GM19035 (cell line): ENCODE measurements at regions not wholly inside any gene's neighbourhood (a gene's known extent, or its start where the extent isn't known, plus 50 kb on each side); places are given as distances from the start of the nearest gene placed in this dataset.

Source experiments
- ATAC-seq: cut with Tn5 transposase; IDR thresholded peaks from one replicate; pipeline ENCODE4 v1.9.1; 2021; ENCODE audit not compliant: unreplicated experiment

DNA sequence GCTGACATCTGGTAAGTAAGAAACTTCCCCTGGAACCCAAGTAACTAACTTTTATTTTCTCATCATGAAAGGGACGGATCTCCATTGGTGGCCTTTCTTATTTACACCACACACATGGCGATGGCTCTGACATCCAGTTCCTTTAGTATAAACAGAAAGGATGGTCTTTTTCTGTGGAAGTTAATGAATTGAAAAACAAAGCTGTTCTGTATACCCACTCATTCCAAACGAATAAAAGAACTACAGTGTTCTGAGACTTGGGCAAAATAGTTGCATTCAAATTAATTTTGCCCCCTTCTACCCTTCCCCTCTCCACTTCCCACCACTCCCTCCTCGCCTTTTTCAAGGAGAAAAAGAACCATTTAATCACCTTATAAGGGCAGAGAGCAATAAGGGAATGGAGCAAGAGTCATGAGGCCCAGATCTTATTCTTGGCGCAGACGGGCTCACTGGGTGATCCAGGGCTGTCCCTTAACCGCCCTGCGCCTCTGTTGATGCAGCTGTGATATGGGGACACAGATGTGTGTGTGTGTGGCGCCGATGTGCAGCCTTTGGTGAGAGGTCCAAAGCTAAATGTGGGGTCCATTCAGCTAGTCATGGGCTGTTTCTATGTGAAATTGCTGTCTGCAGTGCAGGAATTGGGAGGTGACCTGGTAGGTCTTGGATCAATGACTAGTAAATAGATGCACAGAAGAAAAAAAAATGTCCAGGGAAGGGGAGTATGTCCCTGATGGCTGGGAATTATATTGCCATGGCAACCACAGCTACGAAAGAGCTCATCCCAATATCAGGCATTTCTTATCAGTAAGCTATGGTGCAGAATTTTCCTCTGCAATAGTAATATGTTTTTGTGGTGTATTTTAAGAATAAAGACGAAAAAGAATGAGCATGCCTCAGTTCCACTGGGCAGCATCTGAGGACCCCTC, 141.5 kb upstream of the ERCC6L2 start:
- no peak for ATAC-seq

- ATAC-seq = no peak
Measured at GRCh38 chr9:95732802-95733688, 142.4 kb upstream of the ERCC6L2 start.

- ATAC-seq = no peak
Measured at GRCh38 chr9:95731876-95732275, 143.6 kb upstream of the ERCC6L2 start.

DNA sequence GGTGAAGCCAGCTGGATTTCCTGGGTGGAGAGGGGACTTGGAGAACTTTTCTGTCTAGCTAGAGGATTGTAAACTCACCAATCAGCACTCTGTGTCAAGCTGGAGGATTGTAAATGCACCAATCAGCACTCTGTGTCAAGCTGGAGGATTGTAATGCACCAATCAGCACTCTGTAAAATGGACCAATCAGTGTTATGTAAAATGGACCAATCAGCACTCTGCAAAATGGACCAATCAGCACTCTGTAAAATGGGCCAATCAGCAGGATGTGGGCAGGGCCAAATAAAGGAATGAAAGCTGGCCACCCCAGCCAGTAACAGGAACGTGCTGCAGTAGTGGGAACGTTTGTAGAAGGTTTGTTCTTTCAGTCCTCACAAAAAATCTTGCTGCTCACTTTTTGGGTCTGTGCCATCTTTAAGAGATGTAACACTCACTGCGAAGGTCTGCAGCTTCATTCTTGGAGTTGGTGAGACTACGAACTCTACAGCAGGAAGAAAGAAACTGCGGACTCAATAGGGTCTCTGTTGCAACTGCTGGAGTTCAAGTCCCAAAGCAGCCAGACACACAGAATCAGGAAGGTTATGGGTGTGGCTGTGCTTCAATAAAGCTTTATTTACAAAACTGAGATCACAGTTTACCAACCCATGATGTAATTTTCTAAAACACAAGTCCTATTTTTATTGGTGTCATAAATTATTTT, 145.7 kb upstream of the ERCC6L2 start:
- no peak for ATAC-seq

GRCh38 chr9:95729046-95729445, 146.4 kb upstream of the ERCC6L2 start:
- no peak for ATAC-seq

GRCh38 chr9:95727947-95728520, 147.5 kb upstream of the ERCC6L2 start:
- ATAC-seq = no peak

- ATAC-seq = no peak
Measured at GRCh38 chr9:95726756-95727155, 148.7 kb upstream of the ERCC6L2 start.

DNA sequence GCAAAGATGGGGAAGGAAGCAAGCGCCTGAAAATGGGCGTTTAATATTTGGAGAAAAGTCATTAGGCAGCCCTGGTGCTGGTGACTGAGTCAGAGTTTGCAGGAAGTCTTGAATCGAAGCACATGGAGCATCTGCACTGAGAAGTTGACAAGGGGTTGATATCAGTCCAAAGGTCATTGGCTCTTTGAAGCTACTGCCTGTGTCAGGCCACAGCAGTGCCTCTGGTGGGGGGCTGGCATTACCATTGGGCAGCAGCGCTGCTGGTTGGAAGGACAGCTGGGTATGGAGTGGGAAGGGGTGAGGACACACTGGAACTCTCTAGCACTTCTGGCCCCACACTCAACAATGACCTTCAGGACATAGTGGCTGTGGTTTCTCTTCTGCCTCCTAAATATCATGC, 150.4 kb upstream of the ERCC6L2 start:
- peak; percentile 26 for ATAC-seq

DNA sequence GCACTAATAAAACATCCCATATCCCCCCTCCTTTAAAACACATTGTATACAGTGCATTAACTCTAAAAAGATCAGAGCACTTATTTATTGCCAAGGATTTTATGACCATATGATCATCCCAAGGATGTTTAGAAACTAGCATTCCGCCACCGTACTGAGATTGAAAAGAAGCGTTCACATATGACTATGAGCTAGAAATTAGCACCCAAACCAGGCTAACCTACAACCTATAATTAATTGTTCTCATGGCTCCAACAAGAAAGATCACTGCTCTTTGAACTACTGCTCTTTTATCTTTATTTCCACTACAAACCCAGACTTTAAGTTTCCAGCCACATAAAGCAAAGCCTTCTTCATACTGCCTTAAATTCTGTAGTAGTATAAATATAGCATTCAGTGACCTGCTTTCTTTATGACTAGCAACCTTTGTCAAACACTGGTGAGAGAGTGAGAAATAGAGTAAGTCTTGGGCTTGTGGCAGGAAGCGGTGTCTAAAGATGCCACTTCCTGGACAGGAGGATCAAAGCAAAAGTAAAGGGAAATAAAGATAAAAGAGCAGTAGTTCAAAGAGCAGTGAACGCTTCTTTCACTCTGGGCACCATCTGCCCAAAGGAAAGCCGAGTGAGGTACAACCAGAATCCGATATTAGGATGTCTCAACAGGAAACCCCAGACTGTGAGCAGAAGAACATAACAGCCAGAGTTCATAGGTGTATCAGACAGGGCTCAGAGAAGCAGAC, 151.1 kb upstream of the ERCC6L2 start:
- ATAC-seq = peak; percentile 93

GRCh38 chr9:95722141-95722540, 153.3 kb upstream of the ERCC6L2 start:
- no peak for ATAC-seq

DNA sequence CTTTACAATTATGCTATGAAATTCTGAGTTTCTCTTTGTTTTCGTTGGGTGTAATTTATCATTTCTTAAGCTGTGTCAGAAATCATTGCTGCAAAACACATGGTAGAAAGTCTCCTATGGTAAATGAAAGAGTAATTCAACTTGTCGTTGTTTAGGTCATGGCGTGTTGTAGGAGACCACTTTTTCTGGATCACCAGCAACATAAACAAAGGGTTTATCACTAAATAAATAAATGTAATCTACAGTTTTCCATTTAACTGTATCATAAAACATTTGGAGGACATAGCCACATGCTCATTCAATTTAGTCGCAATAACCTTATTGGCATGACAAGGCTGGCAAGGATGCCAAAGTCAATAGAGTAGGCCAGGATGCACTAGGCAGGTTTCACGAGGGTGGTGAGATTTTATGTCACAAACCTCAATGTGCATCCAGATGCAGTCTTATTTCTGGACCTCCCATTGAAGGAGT, 154.4 kb upstream of the ERCC6L2 start:
- ATAC-seq = no peak

DNA sequence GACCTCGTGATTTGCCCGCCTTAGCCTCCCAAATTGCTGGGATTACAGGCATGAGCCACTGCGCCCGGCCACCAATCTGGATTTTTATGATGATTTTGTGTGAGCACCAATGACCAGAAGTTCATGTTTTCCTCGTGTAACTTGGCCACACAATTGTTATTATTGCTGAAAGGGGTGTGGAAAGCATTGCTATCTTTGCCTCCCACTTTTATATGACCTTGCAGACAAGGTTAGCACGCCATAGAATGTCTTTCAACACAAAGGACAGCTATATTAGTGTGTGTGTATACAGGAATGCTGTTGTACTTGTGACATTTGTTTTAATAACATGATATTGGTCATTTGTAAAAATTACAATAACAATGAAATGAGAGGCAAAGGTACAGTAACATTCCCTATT, 155.0 kb upstream of the ERCC6L2 start:
- ATAC-seq = no peak

GRCh38 chr9:95719354-95719753, 156.1 kb upstream of the ERCC6L2 start:
- ATAC-seq = no peak

GRCh38 chr9:95718263-95718662, 157.2 kb upstream of the ERCC6L2 start:
- no peak for ATAC-seq

DNA sequence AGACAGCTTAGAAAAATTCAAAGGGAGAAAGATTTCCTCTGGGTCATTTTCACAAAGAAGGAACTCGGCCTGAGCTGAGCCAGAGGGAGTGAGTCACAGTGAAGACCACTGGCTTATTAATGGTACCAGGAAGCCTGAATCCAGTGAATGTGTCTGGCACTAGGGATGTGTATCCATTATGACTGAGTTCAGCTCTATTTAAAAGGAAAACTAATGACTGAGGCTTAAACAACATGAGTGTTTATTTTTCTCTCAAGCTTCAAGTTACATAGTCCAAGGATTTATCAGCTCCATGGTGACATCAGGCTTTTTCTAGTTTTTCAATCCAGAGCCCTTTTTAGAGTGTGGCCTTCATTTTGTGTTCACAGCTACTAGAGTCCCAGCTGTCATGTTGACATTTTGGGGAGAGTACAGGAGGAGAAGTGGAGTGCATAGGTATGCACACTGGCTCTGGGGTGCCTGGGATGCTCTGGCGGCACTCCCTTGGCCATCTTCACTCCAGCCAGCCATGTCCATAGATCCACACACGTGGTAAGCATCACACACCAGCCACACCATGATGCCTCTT, 159.5 kb upstream of the ERCC6L2 start:
- no peak for ATAC-seq

GRCh38 chr9:95710446-95710845, 165.0 kb upstream of the ERCC6L2 start:
- ATAC-seq = no peak

GRCh38 chr9:95696701-95697100, 178.8 kb upstream of the ERCC6L2 start:
- no peak for ATAC-seq

DNA sequence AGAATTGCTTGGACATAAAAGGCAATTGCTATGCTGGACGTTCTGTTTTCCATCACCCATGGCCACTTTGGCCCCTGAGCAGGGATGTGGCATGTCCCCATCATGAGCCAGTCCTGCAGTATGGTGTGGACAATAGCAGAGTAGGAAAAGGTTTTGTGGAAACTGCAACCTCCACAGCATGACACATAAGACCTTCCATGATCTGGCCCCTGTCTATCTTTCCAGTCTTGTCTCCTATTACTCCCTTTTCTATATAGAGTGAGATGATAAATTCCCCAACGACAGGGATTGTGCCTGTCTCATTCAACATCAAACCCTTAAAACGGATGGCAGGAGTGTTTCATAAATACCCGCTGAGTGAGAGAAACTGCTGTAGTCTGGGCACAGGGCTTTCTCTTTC, 174.7 kb upstream of the PTCH1 start:
- ATAC-seq = no peak

DNA sequence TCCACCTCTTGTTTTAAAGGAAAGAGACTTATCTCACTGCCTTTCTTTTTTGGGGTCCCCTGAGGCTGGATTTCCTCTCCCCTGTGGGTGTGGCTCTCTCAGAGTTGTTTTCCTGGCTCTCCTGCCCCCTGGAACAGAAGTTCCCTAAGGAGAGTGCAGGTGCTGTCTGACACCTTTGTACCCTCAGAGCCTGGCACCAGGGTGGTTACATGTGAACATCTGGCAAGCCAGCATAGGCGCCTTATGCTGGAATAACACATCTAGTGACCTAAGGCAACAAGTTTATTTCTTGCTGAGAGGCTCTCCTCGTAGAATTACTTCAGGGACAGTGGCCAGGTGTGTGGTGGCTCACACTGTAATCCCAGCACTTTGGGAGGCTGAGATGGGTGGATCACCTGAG, 172.9 kb upstream of the PTCH1 start:
- no peak for ATAC-seq

DNA sequence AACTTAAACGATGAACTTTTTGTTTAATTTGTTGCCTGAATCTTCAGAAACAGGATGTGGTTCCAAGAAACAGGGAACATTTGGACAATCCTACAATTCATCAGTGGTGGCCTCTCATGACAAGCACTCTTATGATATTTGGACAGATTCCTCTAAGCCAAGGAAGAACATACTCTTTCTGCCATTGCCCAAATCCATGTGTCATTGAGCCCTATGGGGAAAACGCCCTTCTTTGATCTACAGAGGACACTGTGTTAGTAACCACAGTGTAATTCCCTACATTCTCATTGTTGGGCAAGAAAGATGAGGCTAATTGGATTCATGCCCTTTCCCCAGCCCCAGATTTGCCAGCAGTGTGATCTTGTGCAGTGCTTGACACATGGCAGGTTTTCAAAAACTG, 167.7 kb upstream of the PTCH1 start:
- ATAC-seq = no peak
